K562 (cell line): ENCODE measurements at regions not wholly inside any gene's neighbourhood (a gene's known extent, or its start where the extent isn't known, plus 50 kb on each side); places are given as distances from the start of the nearest gene placed in this dataset.

Experiments
- ARID1B ChIP-seq: fragments of 450-650 bp; IDR thresholded peaks from 2 replicates; pipeline ENCODE4 v1.6.1; 2016; ENCODE audit warnings: antibody characterized with exemption, mild to moderate bottlenecking, inconsistent platforms
- KLF1 ChIP-seq: fragments of 450-650 bp; IDR thresholded peaks from 2 replicates; pipeline ENCODE4 v1.6.1; 2016; ENCODE audit warnings: missing genetic modification characterization, missing compliant biosample characterization
- NFATC3 ChIP-seq: fragments of 450-650 bp; IDR thresholded peaks from 2 replicates; pipeline ENCODE4 v1.6.1; 2017; ENCODE audit warnings: mild to moderate bottlenecking
- NONO ChIP-seq, 2 experiments: fragments of 200-400 bp in 1 of 2; fragments of 450-650 bp in 1 of 2; formaldehyde crosslinking in 1 of 2; IDR thresholded peaks; 2 replicates each; pipeline ENCODE4 v1.6.1; 2017; ENCODE audit warnings: low read depth in 2 of 2, mild to moderate bottlenecking in 2 of 2, moderate library complexity in 2 of 2, low read length in 1 of 2
- PRMT5 ChIP-seq: sonication (generic); formaldehyde crosslinking; IDR thresholded peaks from 2 replicates; pipeline ENCODE4 v1.5.0; 2020; ENCODE audit warnings: missing genetic modification reagents
- SAP30 ChIP-seq: fragments of 200-600 bp; sonication (generic); IDR thresholded peaks from 2 replicates; pipeline ENCODE4 v1.6.1; 2012; ENCODE audit warnings: borderline replicate concordance, low read depth, mild to moderate bottlenecking, moderate library complexity, low read length, control low read depth, inconsistent platforms; ENCODE audit not compliant: insufficient read depth, poor library complexity, severe bottlenecking
- ZBTB11 ChIP-seq, 3 experiments: fragments of 200-800 bp in 1 of 3; fragments of 250-450 bp in 1 of 3; fragments of 450-650 bp in 1 of 3; sonication (Bioruptor Pico) in 1 of 3; sonication (Bioruptor generic) in 1 of 3; formaldehyde crosslinking in 1 of 3; IDR thresholded peaks; 2 replicates each; pipeline versions ENCODE4 v1.6.1 to v1.8.0; 2016 to 2022; ENCODE audit warnings: mild to moderate bottlenecking in 2 of 3, missing genetic modification characterization in 2 of 3, missing compliant biosample characterization in 1 of 3, moderate library complexity in 1 of 3
- TF ChIP-seq, protein P1 (sequence below): fragments of 450-650 bp; IDR thresholded peaks from 2 replicates; pipeline ENCODE4 v1.7.1; 2018; ENCODE audit warnings: mild to moderate bottlenecking, low read depth; ENCODE audit not compliant: partially characterized antibody
- TF ChIP-seq, protein P2 (sequence below): sonication (generic); formaldehyde crosslinking; IDR thresholded peaks from 2 replicates; pipeline ENCODE4 v1.4.0; 2020; ENCODE audit warnings: mild to moderate bottlenecking, missing genetic modification reagents

DNA sequence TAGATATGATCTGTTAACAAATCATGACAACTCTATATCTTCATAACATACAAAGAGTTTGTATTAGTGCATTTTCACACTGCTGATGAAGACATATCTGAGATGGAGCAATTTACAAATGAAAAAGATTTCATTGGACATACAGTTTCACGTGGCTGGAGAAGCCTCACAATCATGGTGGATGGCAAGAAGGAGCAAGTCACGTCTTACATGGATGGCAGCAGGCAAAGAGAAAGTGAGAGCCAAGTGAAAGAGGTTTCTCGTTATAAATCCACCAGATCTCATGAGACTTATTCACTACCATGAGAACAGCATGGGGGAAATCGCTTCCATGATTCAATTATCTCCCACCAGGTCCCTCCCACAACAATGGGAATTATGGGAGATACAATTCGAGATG is 157.6 kb downstream of the DUSP6 start (continued):
- TF ChIP-seq NFATC3 (no peak), NONO (IDR thresholded peaks at IDR 0.05; ENCODE audit: low read depth in 2 of 2, low read length in 1 of 2) (no peak), ZBTB11 (CRISPR knock-in tag; IDR thresholded peaks at IDR 0.05) (no peak), ARID1B (no peak), SAP30 (no peak), PRMT5 (CRISPR knock-in tag) (no peak), KLF1 (tag) (no peak)
- TF ChIP-seq, protein P1, sequence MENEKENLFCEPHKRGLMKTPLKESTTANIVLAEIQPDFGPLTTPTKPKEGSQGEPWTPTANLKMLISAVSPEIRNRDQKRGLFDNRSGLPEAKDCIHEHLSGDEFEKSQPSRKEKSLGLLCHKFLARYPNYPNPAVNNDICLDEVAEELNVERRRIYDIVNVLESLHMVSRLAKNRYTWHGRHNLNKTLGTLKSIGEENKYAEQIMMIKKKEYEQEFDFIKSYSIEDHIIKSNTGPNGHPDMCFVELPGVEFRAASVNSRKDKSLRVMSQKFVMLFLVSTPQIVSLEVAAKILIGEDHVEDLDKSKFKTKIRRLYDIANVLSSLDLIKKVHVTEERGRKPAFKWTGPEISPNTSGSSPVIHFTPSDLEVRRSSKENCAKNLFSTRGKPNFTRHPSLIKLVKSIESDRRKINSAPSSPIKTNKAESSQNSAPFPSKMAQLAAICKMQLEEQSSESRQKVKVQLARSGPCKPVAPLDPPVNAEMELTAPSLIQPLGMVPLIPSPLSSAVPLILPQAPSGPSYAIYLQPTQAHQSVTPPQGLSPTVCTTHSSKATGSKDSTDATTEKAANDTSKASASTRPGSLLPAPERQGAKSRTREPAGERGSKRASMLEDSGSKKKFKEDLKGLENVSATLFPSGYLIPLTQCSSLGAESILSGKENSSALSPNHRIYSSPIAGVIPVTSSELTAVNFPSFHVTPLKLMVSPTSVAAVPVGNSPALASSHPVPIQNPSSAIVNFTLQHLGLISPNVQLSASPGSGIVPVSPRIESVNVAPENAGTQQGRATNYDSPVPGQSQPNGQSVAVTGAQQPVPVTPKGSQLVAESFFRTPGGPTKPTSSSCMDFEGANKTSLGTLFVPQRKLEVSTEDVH = no peak
- TF ChIP-seq, protein P2, sequence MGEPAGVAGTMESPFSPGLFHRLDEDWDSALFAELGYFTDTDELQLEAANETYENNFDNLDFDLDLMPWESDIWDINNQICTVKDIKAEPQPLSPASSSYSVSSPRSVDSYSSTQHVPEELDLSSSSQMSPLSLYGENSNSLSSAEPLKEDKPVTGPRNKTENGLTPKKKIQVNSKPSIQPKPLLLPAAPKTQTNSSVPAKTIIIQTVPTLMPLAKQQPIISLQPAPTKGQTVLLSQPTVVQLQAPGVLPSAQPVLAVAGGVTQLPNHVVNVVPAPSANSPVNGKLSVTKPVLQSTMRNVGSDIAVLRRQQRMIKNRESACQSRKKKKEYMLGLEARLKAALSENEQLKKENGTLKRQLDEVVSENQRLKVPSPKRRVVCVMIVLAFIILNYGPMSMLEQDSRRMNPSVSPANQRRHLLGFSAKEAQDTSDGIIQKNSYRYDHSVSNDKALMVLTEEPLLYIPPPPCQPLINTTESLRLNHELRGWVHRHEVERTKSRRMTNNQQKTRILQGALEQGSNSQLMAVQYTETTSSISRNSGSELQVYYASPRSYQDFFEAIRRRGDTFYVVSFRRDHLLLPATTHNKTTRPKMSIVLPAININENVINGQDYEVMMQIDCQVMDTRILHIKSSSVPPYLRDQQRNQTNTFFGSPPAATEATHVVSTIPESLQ = no peak
